GM12865 (cell line): ENCODE measurements at regions not wholly inside any gene's neighbourhood (a gene's known extent, or its start where the extent isn't known, plus 50 kb on each side); places are given as distances from the start of the nearest gene placed in this dataset.

Experiments
- DNase-seq: peaks from one replicate; pipeline ENCODE4 v3.0.0; 2010; ENCODE audit warnings: low read depth
- H3K4me3 ChIP-seq: 2 replicates; pipeline ENCODE4 v1.5.1; 2011; ENCODE audit warnings: mild to moderate bottlenecking, low read depth, low read length, control low read depth
- CTCF ChIP-seq: IDR thresholded peaks from 2 replicates; pipeline ENCODE4 v1.5.1; 2011; ENCODE audit warnings: low read length, control low read depth, low read depth, inconsistent platforms; ENCODE audit not compliant: insufficient read depth; ENCODE audit errors: missing control alignments

GRCh38 chr19:31100206-31100590 is 249.0 kb downstream of the TSHZ3 start:
- no peak overlapping the region for H3K4me3 ChIP-seq
- TF ChIP-seq CTCF: no peak

GRCh38 chr19:31099515-31100205 is 249.6 kb downstream of the TSHZ3 start:
- no peak overlapping the region for H3K4me3 ChIP-seq
- no peak for DNase-seq
- TF ChIP-seq CTCF: no peak

More at GRCh38 chr19:31100206-31100590, 249.0 kb downstream of the TSHZ3 start:
- DNase-seq: no peak

DNA sequence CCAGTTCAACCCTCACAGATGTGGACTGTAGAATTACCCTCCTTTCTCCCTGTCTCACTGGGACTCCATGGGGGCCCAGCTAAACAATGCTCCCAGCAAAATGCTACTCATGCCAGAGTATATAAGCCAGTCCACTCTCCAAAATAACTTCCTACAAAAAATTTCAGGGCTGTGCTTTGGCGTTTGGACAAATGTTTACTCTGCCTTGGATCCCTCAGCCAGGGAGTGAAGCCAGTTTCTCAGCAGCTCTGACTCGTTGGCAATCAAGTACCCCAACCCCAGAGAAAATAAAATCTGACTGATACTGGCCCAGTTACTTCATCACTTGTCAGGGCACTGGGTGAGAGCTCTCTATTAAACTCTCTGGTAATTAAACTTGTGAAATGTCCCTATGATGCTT is 250.4 kb downstream of the TSHZ3 start:
- DNase-seq: no peak
- H3K4me3 ChIP-seq: no peak overlapping the region
- no peak for TF ChIP-seq CTCF

- no peak for DNase-seq
- TF ChIP-seq CTCF: no peak
- H3K4me3 ChIP-seq: no peak overlapping the region
Measured at GRCh38 chr19:31096935-31097545, 252.2 kb downstream of the TSHZ3 start.

GRCh38 chr19:31096062-31096830 is 253.0 kb downstream of the TSHZ3 start:
- no peak for DNase-seq
- TF ChIP-seq CTCF: no peak
- no peak overlapping the region for H3K4me3 ChIP-seq

DNA sequence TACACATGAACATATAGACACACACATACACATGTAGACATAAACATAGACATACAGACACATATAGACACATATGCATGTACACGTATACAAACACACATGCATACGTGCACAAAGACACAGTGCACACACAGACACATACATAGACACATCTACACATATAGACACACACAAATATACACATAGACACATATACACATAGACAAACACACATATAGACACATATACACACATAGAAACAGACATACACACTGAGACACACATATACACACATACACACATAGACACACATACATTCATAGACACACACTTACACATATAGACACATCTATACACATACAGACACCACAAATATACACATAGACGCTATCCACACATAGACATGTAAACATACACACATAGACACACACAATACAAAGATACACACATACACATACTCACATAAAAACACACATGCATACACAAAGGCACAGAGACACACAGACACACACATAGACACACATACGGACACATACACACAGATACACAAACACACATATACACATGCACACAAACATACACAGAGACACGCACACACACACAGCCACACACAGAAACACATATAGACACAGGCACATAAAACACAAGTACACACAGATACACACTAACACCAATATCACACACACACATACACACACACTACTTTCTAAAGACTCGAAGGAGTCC is 254.0 kb downstream of the TSHZ3 start:
- no peak for DNase-seq
- TF ChIP-seq CTCF: no peak
- no peak overlapping the region for H3K4me3 ChIP-seq
